ENCODE measurements at regions not wholly inside any gene's neighbourhood (a gene's known extent, or its start where the extent isn't known, plus 50 kb on each side); places are given as distances from the start of the nearest gene placed in this dataset.

GRCh38 chr5:63152871-63153270, 574.3 kb downstream of the LRRC70 start:
- TF ChIP-seq CTCF (IDR thresholded peaks at IDR 0.05; ENCODE audit: low read depth, low read length): no peak
- no peak for TF ChIP-seq POLR2A (IDR thresholded peaks at IDR 0.05; ENCODE audit: extremely low read depth, insufficient read length)
- no peak for TF ChIP-seq MYC (IDR thresholded peaks at IDR 0.05; ENCODE audit: low read depth, low read length)
- TF ChIP-seq MAX (IDR thresholded peaks at IDR 0.05; ENCODE audit: low read depth, low read length): no peak
